Amniotic epithelial cell (primary cell): ENCODE measurements at regions not wholly inside any gene's neighbourhood (a gene's known extent, or its start where the extent isn't known, plus 50 kb on each side); places are given as distances from the start of the nearest gene placed in this dataset.

Source experiments
- DNase-seq: peaks from one replicate; pipeline ENCODE4 v3.0.0-alpha.2; 2010; ENCODE audit warnings: low read depth

DNA sequence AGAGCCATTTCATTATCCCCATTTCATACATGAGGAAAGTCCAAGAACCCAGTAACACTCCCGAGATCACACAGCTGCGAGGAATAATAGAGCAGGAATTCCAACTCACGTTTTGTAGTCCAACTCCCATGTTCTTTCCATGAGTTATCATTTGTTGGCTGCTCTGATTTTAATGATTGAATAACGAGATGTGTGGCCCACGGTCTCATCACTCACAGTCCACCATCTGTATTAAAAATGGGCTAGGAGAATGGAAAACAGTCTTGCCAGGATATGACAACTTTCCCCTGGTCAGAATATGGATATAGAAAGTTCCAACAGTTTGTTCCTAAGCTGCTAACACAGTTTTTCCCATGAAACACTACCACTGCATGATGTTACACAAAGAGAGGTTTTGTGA lies 147.5 kb downstream of the METTL4 start:
- DNase-seq: no peak

- no peak for DNase-seq
These were observed 146.9 kb downstream of the METTL4 start for GRCh38 chr18:2424420-2424819.

- DNase-seq: peak; percentile 54
These were observed 145.6 kb downstream of the METTL4 start for GRCh38 chr18:2425426-2426317.

DNA sequence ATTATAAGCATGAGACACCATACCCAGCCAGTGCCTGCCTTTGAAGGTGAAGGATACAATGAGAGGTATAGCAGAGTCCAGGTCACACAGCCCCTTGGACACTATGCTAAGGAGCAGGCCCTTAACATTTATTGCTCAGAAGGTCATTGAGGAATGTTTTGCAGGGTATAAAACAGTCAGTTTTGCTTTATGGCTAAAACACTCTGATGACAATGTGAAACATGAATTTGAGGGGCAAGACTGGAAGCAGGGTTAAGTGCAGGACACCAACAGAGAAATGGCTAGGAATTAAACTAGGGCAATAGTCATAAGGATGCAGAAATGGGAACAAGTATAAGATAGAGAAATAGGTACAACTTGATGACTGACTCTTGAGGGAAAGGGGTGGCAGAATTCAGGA lies 141.1 kb downstream of the METTL4 start:
- no peak for DNase-seq

GRCh38 chr18:2431806-2432205 lies 139.5 kb downstream of the METTL4 start:
- DNase-seq: no peak

DNA sequence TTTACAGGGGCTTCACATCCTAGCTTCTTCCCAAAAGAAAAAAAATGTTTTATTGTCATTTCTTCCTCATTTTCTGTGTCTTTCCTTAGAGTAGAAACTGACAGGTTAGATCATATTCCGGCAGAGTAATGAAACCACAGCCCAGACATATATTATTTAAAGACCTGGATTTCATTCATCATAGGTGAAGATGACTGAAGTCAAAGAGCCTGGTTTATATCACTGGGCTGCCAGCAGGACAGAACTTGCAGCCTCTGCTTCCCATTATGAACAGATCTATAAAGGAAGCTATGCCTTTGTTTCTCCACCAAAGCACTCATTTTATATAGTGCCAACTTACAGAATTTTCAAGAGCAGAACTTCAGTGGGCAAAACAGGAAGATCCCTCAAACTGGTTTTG lies 137.9 kb downstream of the METTL4 start:
- no peak for DNase-seq

DNA sequence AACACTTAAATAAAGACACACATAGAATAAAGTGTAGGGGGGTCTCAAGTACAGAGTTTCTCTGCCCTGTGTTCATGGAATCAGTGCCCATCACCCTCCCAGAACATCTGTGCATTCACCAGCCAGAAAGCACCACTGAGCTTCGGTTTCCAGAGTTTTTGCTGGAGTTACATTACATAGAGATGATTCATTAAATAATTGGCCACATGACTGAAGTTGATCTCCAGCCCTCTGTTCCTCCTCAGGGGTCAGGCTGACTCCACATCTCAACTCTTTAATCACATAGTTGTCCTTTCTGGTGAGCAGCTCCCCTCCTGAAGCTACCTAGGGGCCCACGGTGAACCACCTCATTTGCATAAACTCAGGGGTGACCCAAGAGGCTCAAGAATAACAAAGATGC lies 129.8 kb downstream of the METTL4 start:
- peak; percentile 33 for DNase-seq

- DNase-seq: peak; percentile 60
These were observed 129.3 kb downstream of the METTL4 start for GRCh38 chr18:2442006-2442405.

GRCh38 chr18:2442726-2443275 lies 128.5 kb downstream of the METTL4 start:
- DNase-seq: peak; percentile 34

- no peak for DNase-seq
These were observed 127.0 kb downstream of the METTL4 start for GRCh38 chr18:2444201-2444875.

GRCh38 chr18:2448565-2449151 lies 122.6 kb downstream of the METTL4 start:
- no peak for DNase-seq

DNA sequence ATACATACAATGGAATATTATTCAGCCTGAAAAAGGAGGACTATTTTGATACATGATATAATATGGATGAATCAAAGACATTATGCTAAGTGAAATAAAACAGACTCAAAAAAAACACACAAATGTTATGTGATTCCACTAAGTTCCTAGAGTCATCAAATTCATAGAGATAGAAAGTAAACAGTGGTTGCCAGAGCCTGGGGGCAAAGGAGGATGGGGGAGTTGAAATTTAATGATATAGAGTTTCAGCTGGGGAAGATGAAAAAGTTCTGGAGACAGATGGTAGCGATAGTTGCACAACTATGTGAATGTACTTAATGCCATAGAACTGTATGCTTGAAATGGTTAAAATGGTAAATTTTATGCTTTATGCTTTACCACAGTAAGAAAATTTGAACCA lies 119.7 kb downstream of the METTL4 start:
- DNase-seq: no peak

DNA sequence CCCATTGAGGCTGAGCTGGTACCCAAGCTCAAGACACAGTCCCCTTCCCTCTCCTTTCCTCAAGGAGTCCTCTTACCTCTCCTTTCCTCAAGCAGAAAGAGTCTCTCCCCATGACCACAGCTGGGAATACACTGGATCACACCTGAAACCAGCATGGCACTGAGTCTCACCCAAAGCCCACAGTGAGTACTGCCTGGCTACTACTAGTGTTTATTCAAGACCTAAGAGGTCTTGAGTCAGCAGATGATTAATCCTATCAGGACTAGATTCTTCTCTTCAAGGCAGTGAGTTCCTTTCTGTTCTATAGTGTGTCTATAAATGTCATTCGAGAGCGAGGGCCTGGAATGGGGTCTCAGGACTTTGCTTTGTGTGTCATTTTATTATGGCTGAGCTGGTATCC lies 111.4 kb downstream of the METTL4 start:
- DNase-seq: no peak

- DNase-seq: no peak
These were observed 104.3 kb downstream of the METTL4 start for GRCh38 chr18:2466978-2467377.

GRCh38 chr18:2468051-2468450 lies 103.3 kb downstream of the METTL4 start:
- DNase-seq: no peak

DNA sequence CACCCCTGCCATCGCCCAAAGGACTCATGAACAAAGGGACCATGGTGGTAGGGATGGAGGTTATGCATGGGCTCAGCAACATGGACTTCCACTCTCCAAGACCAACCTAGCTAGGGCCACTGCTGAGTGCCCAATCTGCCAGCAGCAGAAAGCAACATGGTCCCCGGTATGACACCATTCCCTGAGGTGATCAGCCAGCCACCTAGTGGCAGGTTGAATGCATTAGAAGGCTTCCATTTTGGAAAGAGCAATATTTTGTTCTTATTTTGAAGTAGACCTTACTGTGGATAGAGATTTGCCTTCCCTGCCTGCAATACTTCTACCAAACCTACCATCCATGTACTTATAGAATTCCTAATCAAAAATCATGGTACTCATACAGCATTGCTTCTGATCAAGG lies 99.8 kb downstream of the METTL4 start:
- no peak for DNase-seq

DNA sequence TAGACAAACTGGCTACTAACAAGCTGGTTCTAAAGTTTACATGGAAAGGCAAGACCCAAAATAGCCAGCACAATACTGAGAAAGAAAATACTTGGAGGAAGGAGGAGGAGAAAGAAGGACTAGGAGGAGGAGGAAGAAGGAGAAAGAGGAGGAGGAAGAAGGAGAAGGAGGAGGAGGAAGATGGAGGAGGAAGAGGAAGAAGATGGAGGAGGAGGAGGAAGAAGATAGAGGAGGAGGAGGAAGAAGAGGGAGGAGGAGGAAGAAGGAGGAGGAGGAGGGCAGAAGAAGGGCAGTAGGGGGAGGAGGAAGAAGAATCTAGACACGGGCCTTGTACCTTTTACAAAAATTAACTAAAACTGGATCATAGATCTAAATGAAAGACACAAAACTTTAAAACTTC lies 92.6 kb downstream of the METTL4 start:
- DNase-seq: no peak

DNA sequence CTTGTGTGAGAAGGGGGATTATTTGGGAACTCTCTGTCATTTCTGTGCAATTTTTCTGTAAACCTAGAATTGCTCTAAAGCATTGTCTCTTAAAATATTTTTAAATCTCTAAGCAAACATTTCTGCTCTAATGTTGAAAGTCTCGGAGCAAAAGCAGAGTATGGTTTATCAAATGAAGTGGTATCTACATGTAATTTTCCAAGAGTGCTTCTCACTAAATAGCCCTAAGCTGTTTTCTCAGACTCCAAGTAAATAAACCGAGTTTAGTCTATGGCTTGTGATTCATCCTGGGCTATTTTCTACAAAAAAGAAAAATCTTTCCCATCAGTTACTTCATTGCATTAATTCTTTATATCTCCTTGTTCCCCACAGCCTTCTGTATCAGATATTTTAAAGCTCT lies 90.8 kb downstream of the METTL4 start:
- no peak for DNase-seq

- DNase-seq: no peak
These were observed 88.4 kb downstream of the METTL4 start for GRCh38 chr18:2482706-2483475.

- no peak for DNase-seq
These were observed 85.3 kb downstream of the METTL4 start for GRCh38 chr18:2485983-2486382.

DNA sequence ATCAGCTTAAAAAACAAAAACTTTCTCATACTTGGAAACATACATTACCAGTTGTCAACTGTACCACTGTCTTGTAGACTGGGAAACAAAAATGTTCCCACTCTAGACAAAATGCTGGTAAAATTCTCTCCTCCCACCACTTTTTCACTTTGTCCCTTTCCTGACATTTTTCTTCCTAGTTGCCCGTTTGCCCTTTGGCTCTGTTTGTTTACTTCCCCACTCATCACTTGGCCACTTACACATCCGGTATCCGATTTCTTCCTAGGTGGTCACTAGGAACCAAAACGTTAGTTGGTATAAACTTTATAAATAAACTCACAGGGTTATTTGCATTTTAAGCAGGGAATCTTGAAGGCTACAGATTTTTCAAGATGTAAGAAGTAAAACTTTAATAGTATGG lies 84.9 kb downstream of the METTL4 start:
- DNase-seq: no peak
